GM18907 (cell line): ENCODE measurements at regions not wholly inside any gene's neighbourhood (a gene's known extent, or its start where the extent isn't known, plus 50 kb on each side); places are given as distances from the start of the nearest gene placed in this dataset.

Source experiments
- ATAC-seq: cut with Tn5 transposase; IDR thresholded peaks from one replicate; pipeline ENCODE4 v1.9.1; 2021; ENCODE audit warnings: mild to moderate bottlenecking, moderate library complexity; ENCODE audit not compliant: unreplicated experiment

DNA sequence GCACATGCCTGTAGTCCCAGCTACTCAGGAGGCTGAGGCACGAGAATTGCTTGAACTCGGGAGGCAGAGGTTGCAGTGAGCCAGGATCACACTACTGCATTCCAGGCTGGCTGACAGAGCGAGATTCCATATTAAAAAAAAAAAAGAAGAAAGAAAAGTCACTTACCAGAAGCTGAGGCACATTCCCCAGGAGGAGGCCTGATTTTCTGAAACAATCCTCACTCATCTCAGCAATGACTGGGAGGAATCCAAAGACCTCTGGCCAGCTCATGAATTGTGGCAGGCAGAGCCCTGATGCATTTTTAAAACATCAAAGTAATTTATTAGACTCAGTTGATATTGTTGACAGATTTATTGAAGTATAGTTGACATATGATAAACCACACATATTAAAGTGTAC is 206.3 kb downstream of the FOXO1 start:
- no peak for ATAC-seq

DNA sequence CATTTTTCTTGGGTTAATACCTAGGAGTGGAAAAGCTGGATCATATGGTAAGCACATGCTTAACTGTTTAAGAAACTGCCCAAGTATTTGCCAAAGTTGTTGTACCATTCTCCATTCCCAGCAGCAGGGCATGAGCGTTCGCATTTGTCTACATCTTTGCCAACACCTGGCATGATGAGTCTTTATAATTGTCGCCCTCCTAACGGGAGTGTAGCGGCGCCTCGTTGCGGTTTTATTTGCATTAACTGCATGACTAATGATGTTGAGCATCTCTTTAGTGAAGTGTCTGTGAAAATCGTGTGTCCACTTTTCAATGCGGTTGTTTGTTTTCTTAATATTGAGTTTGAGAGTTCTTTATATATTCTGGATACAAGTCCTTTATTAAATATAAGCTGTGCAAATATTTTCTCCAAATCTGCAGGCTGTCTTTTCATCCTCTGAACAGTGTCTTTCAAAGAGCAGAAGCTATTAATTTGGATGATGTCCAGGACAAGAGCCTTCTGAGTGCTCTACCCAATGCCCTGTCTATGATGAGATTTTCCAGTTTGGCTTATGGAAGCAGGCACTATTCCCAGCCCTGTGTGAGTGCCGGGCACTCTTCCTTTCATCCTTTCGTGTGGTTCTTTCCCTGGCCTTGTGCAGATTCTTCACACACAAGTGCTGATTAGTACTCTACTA is 202.0 kb downstream of the FOXO1 start:
- no peak for ATAC-seq

DNA sequence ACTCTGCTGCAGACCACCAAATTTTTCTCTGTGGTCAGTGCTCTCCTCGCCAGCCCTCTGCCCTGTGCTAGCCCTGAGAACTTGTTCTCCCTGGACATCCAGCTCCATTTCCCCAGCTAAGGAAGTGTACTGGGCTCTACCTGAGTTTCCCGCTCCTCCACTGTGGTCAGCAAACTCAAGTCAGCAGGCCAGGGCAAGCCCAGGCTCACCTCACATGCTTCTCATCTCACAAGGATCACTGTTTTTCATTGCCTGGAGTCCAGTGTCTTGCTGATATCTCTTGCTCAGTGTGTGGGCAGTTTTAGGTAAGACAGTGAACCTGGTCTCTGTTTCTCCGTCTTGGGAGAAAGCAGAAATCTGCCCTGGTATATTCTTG is 201.4 kb downstream of the FOXO1 start:
- ATAC-seq: no peak

DNA sequence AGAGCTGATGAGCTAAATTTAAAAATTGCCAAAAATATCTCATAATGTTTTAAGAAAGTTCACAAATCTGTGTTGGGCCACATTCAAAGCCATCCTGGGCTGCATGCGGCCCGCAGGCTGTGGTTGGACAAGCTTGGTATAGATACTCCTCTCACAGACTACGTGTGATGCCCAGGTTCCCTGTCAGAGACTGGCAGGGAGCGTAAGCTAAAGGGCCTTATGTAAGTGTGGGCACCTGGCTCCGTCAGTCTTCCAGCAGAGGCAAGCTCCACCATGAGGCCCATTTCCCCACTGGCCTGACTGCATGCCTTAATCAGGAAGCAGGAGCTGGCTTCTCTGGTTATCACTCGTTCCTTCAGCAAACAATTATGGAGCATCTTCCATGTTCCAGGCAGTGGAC is 200.2 kb downstream of the FOXO1 start:
- no peak for ATAC-seq

DNA sequence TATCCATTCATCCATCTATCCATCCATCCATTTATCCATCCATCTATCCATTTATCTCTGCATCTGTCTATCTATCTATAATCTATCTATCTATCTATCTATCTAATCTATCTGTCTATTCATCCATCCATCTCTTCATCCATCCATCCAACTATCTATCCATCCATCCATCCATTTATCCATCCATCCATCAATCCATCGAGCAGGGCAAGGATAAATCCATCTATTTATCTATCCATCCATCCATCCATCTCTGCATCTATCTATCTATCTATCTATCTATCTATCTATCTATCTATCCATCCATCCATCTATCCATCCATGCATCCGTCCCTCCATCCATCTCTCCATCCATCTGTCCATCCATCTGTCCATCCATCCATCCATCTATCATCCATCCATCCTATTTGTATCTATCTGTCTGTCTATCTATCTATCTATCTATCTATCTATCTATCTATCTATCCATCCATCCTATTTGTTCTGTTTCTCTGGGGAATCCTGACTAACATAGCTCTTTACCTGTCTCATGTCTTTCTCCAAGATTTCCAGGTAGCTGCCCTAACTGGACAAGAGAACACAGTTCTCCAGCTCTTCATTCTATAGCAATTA is 198.1 kb downstream of the FOXO1 start:
- no peak for ATAC-seq

DNA sequence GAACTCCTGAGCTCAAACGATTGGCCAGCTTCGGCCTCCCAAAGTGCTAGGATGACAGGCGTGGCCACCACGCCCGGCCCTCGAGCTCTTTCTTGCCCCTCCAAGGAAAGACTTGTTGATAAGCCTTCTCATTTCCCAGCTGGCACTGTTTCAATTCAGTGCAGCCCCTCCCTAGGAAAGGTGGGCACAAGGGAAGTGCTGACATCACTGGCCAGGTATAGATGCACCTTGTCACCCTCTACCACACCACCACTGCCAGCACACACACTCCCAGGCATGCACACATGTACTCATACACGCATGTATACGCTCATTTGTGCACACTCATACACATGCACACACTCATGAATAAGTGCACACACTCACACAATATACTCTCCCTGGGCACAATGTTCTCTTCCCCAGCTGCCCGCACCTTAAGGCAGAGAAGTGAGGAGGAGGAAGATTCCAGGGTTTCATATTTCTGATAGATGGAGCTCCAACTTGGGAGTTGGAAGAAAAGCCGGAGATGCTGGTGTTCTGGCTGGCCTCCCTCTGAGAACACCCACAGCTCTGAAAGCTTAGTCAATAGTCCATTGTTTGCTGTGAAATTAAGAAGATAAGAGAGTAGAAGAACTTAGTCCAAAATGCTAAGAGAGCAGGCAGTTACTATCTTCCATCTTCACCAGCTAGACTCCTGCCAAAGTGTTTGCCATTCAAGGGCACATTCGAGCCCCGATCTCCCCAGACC is 196.7 kb downstream of the FOXO1 start:
- no peak for ATAC-seq

DNA sequence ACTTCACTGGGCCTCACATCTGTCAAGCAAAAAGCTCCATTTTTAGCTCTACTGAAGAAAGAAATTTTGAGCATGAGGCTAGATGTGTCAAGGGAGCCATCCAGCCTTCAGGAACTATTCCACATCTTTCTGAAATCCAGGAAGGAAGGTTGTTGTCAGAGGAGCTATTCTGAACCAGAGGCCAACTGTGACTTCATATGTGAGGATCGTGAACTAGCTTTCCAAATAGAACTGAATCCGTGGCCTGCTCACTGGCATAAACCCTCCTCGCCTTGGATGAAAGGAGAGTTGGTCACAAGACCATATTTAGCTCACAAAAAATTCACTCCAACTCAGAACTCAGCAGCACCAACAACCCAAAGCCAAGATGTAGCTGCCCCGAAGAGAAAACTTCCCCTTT is 195.8 kb downstream of the FOXO1 start:
- no peak for ATAC-seq

- no peak for ATAC-seq
These were observed 195.4 kb downstream of the FOXO1 start for GRCh38 chr13:40471076-40471475.

GRCh38 chr13:40471911-40472310 is 194.5 kb downstream of the FOXO1 start:
- ATAC-seq: no peak

- no peak for ATAC-seq
These were observed 193.8 kb downstream of the FOXO1 start for GRCh38 chr13:40472427-40473220.

- ATAC-seq: no peak
These were observed 190.8 kb downstream of the FOXO1 start for GRCh38 chr13:40475617-40476016.

DNA sequence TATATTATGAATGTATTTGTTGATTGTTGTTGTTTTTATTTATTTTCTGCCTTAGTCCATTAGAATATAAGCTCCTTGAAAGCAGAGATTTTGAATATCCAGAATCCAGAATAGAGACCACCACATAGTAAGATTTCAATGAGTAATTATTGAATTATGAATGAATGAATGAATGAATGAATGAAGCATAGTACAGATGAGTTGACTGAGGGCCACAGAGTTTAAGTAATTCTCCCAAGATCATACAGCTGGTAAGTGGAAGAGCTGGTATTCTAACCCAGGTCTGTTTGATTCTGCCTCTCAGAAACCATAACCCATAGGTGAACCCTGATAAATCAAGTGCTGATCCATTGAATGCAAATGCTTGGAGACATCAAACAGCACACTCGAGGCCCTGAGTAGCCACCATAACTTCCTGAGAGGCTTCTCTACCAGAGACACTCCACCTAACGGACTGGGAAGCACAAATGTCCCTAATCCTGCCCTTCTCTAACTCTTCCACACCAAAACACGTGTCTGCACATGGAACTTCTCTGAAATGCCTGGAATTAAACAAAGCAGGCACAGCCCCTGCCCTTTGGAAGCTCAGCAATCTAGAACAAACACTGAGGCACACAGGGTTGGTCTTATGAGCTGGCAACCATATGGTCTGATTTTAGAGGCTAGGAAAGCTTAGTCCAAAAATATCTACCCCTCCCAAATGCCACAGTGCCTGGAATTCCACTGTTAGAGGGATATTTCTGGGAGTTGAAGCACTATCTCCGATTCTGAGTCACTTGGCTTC is 190.1 kb downstream of the FOXO1 start:
- ATAC-seq: no peak

DNA sequence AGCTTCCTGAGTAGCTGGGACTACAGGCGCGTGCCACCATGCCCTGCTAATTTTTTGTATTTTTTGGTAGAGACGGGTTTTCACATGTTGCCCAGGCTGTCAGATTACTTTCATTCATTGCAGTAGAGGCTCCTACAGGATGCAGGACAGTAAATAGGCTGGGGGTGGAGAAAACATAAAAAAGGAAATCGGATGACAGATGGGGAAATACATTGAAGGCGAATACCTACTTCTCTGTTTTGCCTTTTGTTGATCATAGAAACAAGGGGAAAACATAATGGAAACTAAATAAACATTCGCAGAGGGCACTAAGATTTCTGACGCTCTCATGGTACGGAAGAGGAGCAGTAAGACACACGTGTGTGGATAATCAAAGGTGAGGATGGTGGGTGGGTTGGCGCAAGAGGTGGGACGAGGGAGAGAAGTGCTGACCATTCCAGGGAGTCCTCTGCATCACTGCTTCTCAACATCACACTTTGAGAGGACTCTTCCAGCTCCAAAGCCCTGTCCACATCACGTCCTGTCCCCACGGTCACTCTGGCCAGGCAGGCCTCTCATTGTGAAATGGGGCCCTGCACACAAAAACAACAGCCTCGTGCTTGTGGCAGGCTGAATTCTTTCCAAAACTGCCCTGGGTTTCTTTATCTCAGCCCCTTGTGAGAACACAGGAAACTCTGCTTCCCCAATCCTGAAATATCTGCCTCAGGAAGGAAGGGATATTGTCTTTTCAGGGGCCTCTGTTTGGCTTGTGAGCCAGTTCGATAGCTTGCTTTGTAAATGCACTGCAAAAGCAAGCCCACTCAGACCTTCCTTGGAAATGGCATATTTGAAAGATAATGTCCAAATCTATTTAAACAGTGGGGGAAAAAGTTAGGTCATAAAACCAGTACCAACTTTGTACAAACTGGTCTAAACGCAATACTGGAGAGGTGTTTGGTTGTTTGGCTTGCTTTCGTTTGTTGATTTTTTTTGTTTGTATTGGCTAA is 188.5 kb downstream of the FOXO1 start:
- no peak for ATAC-seq

GRCh38 chr13:40478775-40479174 is 187.7 kb downstream of the FOXO1 start:
- ATAC-seq: no peak

GRCh38 chr13:40479196-40479845 is 187.1 kb downstream of the FOXO1 start:
- no peak for ATAC-seq

DNA sequence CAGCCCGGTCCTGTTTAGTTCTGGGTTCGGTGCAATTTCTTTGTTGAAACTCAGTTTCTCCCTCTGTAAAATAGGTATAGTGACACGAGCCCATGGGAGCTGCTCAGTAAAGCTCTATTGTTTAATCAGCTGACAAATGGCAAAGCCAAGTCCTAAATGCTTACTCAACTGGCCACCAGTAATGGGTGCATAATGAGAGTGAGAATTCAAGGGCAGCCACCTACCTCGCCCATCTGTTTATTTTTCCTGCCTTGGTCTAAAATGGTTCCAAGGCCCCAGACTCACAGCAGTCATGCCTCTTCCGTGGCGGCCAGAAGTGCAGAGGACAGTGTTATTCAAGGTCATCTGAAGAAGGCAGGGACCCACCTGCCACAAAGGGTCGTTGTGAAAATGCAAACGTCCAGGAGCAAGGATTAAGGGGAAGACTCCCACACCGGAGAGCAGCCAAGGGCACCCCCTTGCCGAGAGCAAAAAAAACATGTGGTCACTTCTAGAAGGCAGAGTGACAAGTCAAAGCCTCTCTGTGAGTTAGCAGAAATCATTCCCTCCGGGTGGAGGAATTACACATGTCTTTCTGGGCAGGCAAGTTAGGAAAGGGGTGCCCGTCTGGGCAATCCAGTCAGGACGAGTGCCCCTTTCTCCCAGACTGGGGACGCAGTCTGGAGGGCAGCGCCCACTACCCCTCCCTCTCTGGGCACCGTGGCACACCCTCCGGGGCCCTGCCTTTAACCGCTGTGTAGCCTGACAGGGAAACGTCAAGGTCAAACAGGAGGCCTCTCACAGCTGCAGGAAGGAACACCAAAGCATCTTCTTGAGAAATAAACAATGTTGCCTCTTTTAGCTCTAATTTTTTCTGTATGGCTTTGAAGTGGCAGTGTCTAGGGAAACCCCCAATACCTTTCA is 186.2 kb downstream of the FOXO1 start:
- no peak for ATAC-seq

GRCh38 chr13:40480915-40481516 is 185.4 kb downstream of the FOXO1 start:
- no peak for ATAC-seq

- no peak for ATAC-seq
These were observed 182.8 kb downstream of the FOXO1 start for GRCh38 chr13:40483601-40484000.
